HG03175 (cell line): ENCODE measurements at regions not wholly inside any gene's neighbourhood (a gene's known extent, or its start where the extent isn't known, plus 50 kb on each side); places are given as distances from the start of the nearest gene placed in this dataset.

Experiments used
- ATAC-seq: cut with Tn5 transposase; IDR thresholded peaks from one replicate; pipeline ENCODE4 v1.9.1; 2021; ENCODE audit warnings: mild to moderate bottlenecking, moderate library complexity; ENCODE audit not compliant: unreplicated experiment

GRCh38 chr18:26703170-26703930 is 155.0 kb upstream of the KCTD1 start:
- ATAC-seq, result no peak

- ATAC-seq, result no peak
Measured at GRCh38 chr18:26702086-26702485, 153.7 kb upstream of the KCTD1 start.

- ATAC-seq, result no peak
Measured at GRCh38 chr18:26700728-26701127, 152.4 kb upstream of the KCTD1 start.

GRCh38 chr18:26700201-26700600 is 151.8 kb upstream of the KCTD1 start:
- ATAC-seq, result no peak

- no peak for ATAC-seq
Measured at GRCh38 chr18:26697186-26697884, 149.0 kb upstream of the KCTD1 start.

- ATAC-seq, result no peak
Measured at GRCh38 chr18:26696786-26697185, 148.4 kb upstream of the KCTD1 start.

GRCh38 chr18:26696308-26696707 is 148.0 kb upstream of the KCTD1 start:
- no peak for ATAC-seq

- no peak for ATAC-seq
Measured at GRCh38 chr18:26689226-26689879, 141.0 kb upstream of the KCTD1 start.

GRCh38 chr18:26686532-26686931 is 138.2 kb upstream of the KCTD1 start:
- ATAC-seq, result no peak

GRCh38 chr18:26685438-26686157 is 137.2 kb upstream of the KCTD1 start:
- ATAC-seq, result no peak

GRCh38 chr18:26677957-26678356 is 129.6 kb upstream of the KCTD1 start:
- ATAC-seq, result no peak

- ATAC-seq, result no peak
Measured at GRCh38 chr18:26667046-26667445, 118.7 kb upstream of the KCTD1 start.

- no peak for ATAC-seq
Measured at GRCh38 chr18:26662996-26663395, 114.6 kb upstream of the KCTD1 start.

GRCh38 chr18:26657631-26658581 is 109.6 kb upstream of the KCTD1 start:
- ATAC-seq, result no peak

- ATAC-seq, result peak; percentile 73
Measured at GRCh38 chr18:26656944-26657536, 108.7 kb upstream of the KCTD1 start.

- ATAC-seq, result peak; percentile 23
Measured at GRCh38 chr18:26656431-26656943, 108.1 kb upstream of the KCTD1 start.

- no peak for ATAC-seq
Measured at GRCh38 chr18:26655525-26656430, 107.4 kb upstream of the KCTD1 start.
